ENCODE measurements at regions not wholly inside any gene's neighbourhood (a gene's known extent, or its start where the extent isn't known, plus 50 kb on each side); places are given as distances from the start of the nearest gene placed in this dataset.
A peak's percentile ranks its signal among the peaks of the same experiment; 100 is the strongest.

DNA sequence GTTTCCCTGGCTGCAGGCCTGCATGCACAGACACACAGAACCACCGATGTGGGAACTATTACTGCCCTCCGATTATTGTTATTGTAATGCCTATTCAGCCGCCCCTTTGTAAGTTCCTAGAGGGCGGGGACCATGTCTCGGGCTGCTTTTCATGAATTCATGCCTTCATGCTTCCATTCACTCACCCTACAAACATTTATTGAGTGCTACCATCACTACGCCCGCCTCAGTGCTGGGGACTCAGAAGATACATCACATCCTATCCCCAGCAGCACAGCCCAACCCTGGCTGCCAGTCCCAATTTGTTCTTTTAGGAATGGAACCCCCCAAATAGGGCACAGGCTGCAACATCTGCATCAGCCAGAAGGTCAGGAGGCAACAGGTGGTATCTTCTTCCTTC lies 75.9 kb downstream of the FOXA2 start:
- DNase-seq (ENCODE audit: low read depth), result no peak
- in situ Hi-C loops (cut with HindIII; ENCODE audit: low pct_unique_long_range_greater_than_20kb, low sequenced_read_pairs), result no loop called here

GRCh38 chr20:22507240-22507961 lies 77.0 kb downstream of the FOXA2 start:
- in situ Hi-C loops (cut with HindIII; ENCODE audit: low pct_unique_long_range_greater_than_20kb, low sequenced_read_pairs), result no loop called here
- DNase-seq (ENCODE audit: low read depth), result no peak

DNA sequence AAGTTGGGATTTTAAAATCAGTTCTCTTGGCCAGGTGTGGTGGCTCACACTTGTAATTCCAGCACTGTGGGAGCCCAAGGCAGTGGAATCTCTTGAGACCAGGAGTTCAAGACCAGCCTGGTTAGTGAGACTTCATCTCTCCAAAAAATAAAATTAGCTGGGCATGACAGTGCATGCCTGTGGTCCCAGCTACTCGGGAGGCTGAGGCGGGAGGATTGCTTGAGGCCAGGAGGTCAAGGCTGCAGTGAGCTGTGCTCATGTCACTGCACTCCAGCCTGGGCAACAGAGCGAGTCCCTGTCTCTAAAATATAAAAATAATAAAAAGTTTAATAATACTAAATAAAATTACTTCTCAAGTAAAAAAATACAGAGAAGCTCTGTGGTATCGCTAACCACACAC lies 77.5 kb downstream of the FOXA2 start:
- in situ Hi-C loops (cut with HindIII; ENCODE audit: low pct_unique_long_range_greater_than_20kb, low sequenced_read_pairs), result no loop called here

GRCh38 chr20:22504829-22505377 lies 79.5 kb downstream of the FOXA2 start:
- DNase-seq (ENCODE audit: low read depth), result no peak
- in situ Hi-C loops (cut with HindIII; ENCODE audit: low pct_unique_long_range_greater_than_20kb, low sequenced_read_pairs), result no loop called here

More for the DNA sequence above, 77.5 kb downstream of the FOXA2 start:
- no peak for DNase-seq (ENCODE audit: low read depth)

DNA sequence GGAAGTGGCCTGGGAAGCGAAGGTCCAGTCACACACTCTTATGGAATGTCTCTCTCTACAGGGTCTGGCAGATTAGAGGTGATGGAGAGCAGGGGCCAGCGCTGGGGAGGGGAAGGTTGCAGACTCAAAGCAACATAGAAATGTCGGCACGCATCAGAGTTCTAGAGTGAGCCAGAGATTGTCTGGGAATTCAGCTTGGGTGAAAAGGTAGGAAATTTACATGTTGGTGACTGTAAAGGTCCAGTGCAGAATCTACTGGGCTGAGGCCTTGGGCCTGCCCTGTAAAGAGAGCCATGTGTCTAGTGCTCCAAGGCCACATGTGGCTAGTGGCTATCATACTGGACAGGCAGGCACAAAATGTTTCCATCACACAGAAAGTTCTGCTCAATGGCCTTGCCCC lies 80.8 kb downstream of the FOXA2 start:
- no peak for DNase-seq (ENCODE audit: low read depth)
- in situ Hi-C loops (cut with HindIII; ENCODE audit: low pct_unique_long_range_greater_than_20kb, low sequenced_read_pairs), result no loop called here

DNA sequence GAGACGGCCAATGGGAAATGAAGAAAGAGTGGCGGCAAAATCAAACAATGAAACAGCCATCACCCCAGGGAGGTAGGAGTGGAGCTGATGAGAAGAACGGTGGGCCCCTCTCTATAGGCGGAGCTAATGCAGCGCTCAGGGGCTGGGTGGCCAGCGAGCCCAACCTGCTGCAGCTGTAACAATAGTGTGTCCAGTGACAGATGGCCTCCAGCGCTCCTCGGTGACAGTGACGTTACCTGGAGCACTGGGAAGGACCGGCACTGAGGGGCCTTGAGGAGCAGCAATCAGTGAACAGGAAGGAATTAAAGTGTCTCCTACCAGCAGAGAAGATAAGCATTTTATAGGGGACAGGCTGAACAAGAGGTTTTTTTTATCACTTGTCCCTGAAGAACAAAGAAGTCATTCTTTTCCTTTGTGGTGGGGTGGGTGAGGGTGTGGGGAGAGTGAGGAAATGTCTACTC lies 81.6 kb downstream of the FOXA2 start:
- in situ Hi-C loops (cut with HindIII; ENCODE audit: low pct_unique_long_range_greater_than_20kb, low sequenced_read_pairs), result no loop called here
- no peak for DNase-seq (ENCODE audit: low read depth)

DNA sequence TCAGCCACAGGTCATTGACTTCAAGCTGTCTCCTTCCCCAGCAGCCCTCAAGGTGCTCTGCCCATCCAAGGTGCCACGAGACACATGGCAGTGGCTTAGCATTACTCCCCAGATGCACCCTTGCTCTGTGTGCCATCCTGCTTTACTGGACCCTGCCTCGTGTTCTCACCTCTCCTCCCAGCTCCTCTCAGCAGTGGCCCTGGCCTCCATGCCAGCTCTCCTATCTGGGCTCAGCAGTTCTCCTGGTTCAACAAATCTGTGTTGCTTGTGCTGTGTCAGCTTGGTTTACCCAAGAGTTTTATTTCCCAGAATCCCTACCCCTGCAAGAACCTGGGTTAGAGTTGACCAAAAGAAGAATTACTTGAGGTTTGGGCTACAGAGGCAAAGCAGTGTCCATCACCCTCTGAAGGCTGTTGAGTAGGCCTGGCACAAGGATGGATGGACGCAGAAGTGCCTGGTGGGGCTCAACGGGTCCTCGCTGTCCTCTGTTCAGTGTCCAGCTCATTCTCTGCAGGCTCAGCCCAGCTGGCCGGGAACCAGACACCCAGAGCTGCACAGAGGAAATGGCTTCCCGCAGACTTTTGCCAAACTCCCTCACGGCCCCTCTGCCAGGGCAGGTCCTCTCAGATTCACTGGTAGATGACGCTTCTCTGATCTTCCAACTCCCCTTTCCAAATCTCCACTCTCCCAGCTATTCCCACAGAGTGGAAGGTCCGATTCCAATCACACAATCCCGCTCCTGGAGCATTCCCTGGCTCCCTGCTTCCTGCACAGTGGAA lies 82.6 kb downstream of the FOXA2 start:
- no peak for DNase-seq (ENCODE audit: low read depth)
- in situ Hi-C loops (cut with HindIII; ENCODE audit: low pct_unique_long_range_greater_than_20kb, low sequenced_read_pairs), result no loop called here

- in situ Hi-C loops (cut with HindIII; ENCODE audit: low pct_unique_long_range_greater_than_20kb, low sequenced_read_pairs), result no loop called here
- no peak for DNase-seq (ENCODE audit: low read depth)
Measured at GRCh38 chr20:22501034-22501433, 83.3 kb downstream of the FOXA2 start.

DNA sequence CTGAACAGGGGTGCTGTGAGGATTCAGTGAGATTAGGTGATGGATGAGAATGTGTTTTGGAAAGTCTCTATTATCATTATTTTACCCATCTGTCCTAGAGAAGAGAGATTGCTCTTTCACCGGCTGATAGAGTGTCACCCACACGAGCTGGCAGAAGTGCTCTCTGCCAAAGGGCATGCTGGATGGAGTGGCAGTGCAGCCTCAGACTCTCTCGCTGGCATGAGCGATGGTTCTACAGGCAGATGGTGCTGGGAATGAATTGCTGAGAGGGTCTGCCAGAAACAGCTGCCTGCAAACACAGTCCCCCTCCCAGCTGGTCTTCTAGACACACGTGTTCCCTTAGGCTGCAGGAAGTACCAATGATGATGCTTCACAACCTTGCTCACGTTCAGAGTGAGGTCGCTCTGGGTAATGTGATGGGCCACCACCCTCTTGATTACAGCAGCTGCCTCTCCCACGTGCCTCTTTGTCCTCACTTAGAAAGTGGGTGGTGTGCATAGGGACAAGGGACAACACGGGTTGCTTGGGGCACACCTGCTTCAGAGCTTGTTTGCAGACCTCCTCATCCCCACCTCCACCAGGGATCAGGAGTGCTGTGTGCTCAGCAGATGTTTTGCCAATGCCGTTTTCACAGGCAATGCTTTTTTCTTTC lies 84.7 kb downstream of the FOXA2 start:
- no peak for DNase-seq (ENCODE audit: low read depth)
- in situ Hi-C loops (cut with HindIII; ENCODE audit: low pct_unique_long_range_greater_than_20kb, low sequenced_read_pairs), result no loop called here

GRCh38 chr20:22496817-22497216 lies 87.6 kb downstream of the FOXA2 start:
- in situ Hi-C loops (cut with HindIII; ENCODE audit: low pct_unique_long_range_greater_than_20kb, low sequenced_read_pairs), result no loop called here
- no peak for DNase-seq (ENCODE audit: low read depth)

GRCh38 chr20:22495789-22496188 lies 88.6 kb downstream of the FOXA2 start:
- in situ Hi-C loops (cut with HindIII; ENCODE audit: low pct_unique_long_range_greater_than_20kb, low sequenced_read_pairs), result no loop called here
- no peak for DNase-seq (ENCODE audit: low read depth)

DNA sequence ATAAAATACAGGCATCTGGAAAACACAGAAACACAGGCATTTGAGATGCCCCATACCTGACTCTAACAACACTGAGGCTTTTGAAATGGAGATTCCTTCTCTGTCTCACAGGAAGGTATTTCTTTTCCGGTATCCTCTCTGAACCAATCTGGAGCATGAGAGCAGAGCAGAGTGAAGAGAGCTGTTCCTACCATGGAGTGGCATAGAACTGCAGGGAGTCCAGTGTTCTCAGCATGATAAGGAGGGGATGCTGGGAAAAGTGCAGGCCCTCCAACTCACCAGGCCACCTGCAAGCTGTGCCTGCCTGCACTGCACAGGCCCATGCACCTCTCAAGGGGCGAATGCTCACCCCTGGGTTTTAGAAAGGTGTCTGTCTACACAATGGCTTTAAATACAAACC lies 89.2 kb downstream of the FOXA2 start:
- in situ Hi-C loops (cut with HindIII; ENCODE audit: low pct_unique_long_range_greater_than_20kb, low sequenced_read_pairs), result no loop called here
- DNase-seq (ENCODE audit: low read depth), result no peak

GRCh38 chr20:22492497-22492896 lies 91.9 kb downstream of the FOXA2 start:
- in situ Hi-C loops (cut with HindIII; ENCODE audit: low pct_unique_long_range_greater_than_20kb, low sequenced_read_pairs), result no loop called here
- DNase-seq (ENCODE audit: low read depth), result peak; percentile 5

DNA sequence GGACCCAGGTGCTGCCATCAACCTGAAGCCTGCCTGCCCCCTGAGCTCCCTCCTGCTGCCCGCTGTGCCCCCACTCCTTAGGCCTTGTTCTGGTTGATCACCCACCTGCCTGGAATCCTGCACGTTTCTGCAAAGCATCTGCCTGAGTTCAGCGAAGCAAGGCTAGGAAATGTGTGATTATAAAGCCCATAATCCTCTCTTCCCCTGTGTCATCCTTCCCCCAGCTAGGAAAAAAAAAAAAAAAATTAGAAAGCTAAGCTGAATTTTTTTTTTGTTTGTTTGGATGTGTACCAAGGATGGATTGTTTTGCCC lies 93.2 kb downstream of the FOXA2 start:
- in situ Hi-C loops (cut with HindIII; ENCODE audit: low pct_unique_long_range_greater_than_20kb, low sequenced_read_pairs), result no loop called here
- no peak for DNase-seq (ENCODE audit: low read depth)

DNA sequence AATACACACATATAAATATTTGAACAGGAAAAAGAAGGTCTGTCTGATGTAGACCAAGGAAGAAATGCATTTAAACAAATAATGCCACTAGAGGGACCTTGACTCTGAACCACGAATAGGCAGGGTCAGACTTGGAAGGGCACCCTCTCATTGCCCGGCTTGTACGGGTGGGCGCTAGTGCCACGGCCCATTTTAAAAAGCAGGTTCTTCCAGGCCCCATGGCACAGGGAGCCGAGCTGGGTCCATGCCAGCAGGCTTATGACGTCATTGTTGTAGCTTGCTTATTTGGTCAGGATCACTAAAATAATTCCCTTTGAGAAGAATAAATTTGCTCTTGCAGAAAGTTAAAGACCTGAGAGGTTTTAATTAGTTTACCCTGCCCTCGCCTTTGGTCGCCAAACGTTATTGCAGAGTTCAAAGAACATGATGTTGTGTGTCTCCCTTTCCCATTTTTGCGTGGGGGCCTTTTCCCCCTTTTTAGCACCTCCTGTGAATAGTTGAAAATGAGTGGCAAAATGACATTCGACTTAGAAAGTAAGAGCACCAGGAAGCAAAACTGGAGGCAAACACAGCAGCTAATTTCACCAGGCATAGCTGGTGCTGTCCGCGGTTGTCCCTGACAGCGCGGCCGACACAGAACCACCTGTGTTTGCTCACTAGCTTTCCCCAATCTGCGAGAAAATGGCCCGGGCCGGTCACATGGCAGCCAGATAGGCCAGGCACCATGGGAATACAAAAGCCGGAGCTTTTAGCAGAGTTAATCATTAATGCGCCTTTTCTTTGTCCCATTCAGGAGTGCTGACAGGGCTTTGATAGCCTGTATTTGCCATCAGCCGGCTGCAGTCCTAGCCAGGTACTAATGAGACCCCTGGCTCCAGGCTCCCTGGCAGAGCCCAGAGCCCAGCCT lies 93.8 kb downstream of the FOXA2 start:
- in situ Hi-C loops (cut with HindIII; ENCODE audit: low pct_unique_long_range_greater_than_20kb, low sequenced_read_pairs), result no loop called here
- DNase-seq (ENCODE audit: low read depth), result peak; percentile 88

DNA sequence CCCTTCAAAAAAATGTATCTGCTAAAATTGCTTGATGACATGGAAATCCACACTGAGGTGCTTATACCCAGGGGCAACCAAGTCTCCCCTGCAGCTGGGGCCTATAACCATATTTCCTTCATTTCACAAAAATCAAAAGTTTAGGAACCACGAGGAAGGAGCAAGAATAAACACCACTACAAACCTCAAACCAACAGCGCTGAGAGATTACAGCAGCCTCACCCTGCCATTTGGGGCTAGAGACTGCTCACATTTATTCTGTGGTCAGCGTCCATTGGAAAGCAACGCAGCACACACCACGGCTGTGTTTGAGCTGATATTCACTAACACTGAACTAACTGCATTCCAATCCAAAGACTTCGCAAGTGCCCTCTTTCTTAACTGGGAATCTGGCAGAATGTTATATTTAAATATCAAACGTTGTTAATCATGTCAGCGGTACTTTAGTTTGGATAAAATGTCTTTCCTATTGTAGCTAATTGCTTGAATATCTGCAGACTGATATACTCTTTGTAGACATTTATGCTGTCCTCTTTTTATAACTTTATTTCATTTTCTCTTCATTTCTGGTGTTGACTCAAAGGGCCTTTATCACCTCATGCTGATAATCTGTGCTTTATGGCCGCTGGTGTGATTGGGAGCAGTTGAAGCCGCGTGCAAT lies 94.6 kb downstream of the FOXA2 start:
- no peak for DNase-seq (ENCODE audit: low read depth)
- in situ Hi-C loops (cut with HindIII; ENCODE audit: low pct_unique_long_range_greater_than_20kb, low sequenced_read_pairs), result no loop called here

DNA sequence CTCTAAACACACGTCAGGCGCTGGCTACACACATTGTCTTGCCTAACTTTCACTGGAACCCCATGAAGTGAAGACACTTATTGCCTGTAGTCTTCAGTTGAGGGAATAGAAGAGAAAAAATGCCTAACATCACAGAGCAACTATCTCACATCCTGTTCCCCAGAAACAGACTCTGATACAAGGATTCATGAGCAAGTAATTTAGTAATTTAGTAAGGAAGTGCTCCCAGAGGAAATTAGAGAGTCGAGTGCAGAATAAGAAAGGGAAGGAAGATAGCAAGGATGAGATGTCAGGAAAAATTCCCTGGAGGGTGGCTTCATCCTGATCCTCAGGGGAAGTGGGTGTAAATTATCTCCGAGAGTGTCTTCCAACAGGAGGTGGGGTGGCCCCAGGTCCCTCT lies 104.0 kb downstream of the FOXA2 start:
- in situ Hi-C loops (cut with HindIII; ENCODE audit: low pct_unique_long_range_greater_than_20kb, low sequenced_read_pairs), result no loop called here

GRCh38 chr20:22475662-22476061 lies 108.7 kb downstream of the FOXA2 start:
- no peak for DNase-seq (ENCODE audit: low read depth)
- in situ Hi-C loops (cut with HindIII; ENCODE audit: low pct_unique_long_range_greater_than_20kb, low sequenced_read_pairs), result no loop called here

More for the DNA sequence above, 104.0 kb downstream of the FOXA2 start:
- no peak for DNase-seq (ENCODE audit: low read depth)
